ENCODE measurements at regions not wholly inside any gene's neighbourhood (a gene's known extent, or its start where the extent isn't known, plus 50 kb on each side); places are given as distances from the start of the nearest gene placed in this dataset.

DNA sequence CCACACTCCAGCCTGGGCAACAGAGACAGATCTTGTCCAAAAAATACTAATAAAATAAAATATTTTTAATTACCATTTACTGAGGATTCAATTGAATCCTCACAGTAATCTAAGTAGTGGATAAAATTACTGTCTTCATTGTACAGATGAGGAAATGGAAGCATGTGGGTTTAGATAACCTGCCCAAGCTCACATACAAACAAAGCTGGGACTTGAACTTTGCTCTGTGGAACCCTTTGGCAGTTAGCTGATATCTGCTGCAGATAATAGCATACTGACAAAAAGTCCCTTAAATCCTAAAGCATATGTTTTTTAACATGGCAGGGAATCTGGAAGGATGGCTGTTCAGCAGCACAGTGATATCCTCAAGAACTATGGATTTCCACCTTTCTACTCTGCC lies 130.9 kb upstream of the MROH9 start:
- no peaks in the 10 kb centered on the region for H3K36me3 ChIP-seq (ENCODE audit: control insufficient read depth in 2 of 2, insufficient read depth in 1 of 2, low read length in 2 of 2)
- no peaks in the 10 kb centered on the region for H3K4me1 ChIP-seq (ENCODE audit: control insufficient read depth, insufficient read depth, low read length)
- CTCF ChIA-PET = interaction anchor here (0.6 kb wide), 1 partner anchor 1030 kb away, joined by 5 read pairs; no protein-coding TSS in a partner anchor
- no peak overlapping the region for H3K4me3 ChIP-seq (ENCODE audit: low read depth, low read length)
- no peak for TF ChIP-seq SCRT1 (tag by site-specific recombination; IDR thresholded peaks at IDR 0.05; ENCODE audit: borderline replicate concordance)
- no peak for TF ChIP-seq ZBTB20 (tag by site-specific recombination; IDR thresholded peaks at IDR 0.05)
- TF ChIP-seq, protein P1, sequence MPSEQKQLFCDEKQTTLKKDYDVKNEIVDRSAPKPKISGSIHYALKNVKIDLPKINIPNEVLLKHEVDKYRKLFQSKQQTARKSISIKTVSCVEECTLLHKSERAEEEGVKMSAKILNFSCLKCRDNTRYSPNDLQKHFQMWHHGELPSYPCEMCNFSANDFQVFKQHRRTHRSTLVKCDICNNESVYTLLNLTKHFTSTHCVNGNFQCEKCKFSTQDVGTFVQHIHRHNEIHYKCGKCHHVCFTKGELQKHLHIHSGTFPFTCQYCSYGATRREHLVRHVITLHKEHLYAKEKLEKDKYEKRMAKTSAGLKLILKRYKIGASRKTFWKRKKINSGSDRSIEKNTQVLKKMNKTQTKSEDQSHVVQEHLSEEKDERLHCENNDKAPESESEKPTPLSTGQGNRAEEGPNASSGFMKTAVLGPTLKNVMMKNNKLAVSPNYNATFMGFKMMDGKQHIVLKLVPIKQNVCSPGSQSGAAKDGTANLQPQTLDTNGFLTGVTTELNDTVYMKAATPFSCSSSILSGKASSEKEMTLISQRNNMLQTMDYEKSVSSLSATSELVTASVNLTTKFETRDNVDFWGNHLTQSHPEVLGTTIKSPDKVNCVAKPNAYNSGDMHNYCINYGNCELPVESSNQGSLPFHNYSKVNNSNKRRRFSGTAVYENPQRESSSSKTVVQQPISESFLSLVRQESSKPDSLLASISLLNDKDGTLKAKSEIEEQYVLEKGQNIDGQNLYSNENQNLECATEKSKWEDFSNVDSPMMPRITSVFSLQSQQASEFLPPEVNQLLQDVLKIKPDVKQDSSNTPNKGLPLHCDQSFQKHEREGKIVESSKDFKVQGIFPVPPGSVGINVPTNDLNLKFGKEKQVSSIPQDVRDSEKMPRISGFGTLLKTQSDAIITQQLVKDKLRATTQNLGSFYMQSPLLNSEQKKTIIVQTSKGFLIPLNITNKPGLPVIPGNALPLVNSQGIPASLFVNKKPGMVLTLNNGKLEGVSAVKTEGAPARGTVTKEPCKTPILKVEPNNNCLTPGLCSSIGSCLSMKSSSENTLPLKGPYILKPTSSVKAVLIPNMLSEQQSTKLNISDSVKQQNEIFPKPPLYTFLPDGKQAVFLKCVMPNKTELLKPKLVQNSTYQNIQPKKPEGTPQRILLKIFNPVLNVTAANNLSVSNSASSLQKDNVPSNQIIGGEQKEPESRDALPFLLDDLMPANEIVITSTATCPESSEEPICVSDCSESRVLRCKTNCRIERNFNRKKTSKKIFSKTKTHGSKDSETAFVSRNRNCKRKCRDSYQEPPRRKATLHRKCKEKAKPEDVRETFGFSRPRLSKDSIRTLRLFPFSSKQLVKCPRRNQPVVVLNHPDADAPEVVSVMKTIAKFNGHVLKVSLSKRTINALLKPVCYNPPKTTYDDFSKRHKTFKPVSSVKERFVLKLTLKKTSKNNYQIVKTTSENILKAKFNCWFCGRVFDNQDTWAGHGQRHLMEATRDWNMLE (tag by site-specific recombination; conservative IDR thresholded peaks at IDR 0.05; ENCODE audit: low read depth) = no peak
- no peak for TF ChIP-seq ZNF473 (tag by site-specific recombination; IDR thresholded peaks at IDR 0.05)
- no peak for TF ChIP-seq ZNF621 (tag by site-specific recombination; IDR thresholded peaks at IDR 0.05)
- no peak for TF ChIP-seq ZNF324 (tag by site-specific recombination; IDR thresholded peaks at IDR 0.05)
- TF ChIP-seq OSR2 (tag by site-specific recombination; IDR thresholded peaks at IDR 0.05) = no peak
- no peak for TF ChIP-seq ZNF423 (tag by site-specific recombination; IDR thresholded peaks at IDR 0.05)
- no peak for TF ChIP-seq ZNF311 (tag by site-specific recombination; IDR thresholded peaks at IDR 0.05; ENCODE audit: borderline replicate concordance)
- TF ChIP-seq ZNF707 (tag by site-specific recombination; IDR thresholded peaks at IDR 0.05) = no peak
- TF ChIP-seq, protein P2, sequence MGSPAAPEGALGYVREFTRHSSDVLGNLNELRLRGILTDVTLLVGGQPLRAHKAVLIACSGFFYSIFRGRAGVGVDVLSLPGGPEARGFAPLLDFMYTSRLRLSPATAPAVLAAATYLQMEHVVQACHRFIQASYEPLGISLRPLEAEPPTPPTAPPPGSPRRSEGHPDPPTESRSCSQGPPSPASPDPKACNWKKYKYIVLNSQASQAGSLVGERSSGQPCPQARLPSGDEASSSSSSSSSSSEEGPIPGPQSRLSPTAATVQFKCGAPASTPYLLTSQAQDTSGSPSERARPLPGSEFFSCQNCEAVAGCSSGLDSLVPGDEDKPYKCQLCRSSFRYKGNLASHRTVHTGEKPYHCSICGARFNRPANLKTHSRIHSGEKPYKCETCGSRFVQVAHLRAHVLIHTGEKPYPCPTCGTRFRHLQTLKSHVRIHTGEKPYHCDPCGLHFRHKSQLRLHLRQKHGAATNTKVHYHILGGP (tag by site-specific recombination; IDR thresholded peaks at IDR 0.05) = no peak
- no peak for TF ChIP-seq ZNF768 (tag by site-specific recombination; IDR thresholded peaks at IDR 0.05)
- no peak overlapping the region for H3K27ac ChIP-seq (ENCODE audit: extremely low read depth, low read depth, low read length)
- no peaks in the 10 kb centered on the region for H3K9me3 ChIP-seq (ENCODE audit: control insufficient read depth, insufficient read depth, low read depth, low read length)
- POLR2A ChIA-PET = no interaction called here

DNA sequence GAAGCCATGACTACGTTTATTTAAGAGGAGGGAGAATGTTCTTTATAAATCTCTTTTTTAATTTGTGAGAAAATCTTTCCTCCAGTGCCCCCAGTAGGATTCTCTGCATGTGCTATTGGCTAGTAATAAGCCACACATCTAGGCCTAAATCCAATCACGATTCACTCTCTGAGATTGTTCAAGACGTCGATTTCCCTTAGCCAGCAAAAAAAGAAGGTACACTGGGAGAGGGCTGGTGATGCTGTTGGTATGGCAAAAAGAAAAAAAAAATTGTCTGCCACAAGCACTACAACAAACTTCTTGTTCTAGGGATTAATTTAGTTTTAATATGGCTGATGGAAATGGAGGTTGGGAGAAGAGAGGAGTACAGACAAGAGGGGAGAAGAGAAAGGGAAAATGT lies 130.5 kb upstream of the MROH9 start:
- no peak overlapping the region for H3K27ac ChIP-seq (ENCODE audit: extremely low read depth, low read depth, low read length)

DNA sequence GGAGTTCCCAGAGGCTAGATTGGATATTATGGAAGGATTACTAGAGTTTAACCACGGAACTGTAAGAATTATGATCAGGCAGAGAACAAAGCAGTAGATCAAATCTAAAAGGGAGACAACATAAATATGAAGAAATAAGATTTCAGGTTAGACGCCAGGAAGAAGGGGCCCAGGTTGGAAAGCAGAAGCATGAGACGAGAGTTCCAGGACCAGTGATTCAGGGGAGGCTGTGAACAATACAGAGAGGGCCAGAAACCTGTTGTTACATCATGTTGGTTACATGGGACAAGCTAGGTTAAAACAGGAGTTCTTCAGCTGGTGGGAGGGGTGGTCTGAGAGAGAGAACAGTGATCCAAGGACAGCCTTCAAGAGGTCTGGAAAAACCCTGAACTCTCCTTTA lies 128.4 kb upstream of the MROH9 start:
- H3K36me3 ChIP-seq (ENCODE audit: control insufficient read depth in 2 of 2, insufficient read depth in 1 of 2, low read length in 2 of 2) = no peaks in the 10 kb centered on the region
- no peaks in the 10 kb centered on the region for H3K4me1 ChIP-seq (ENCODE audit: control insufficient read depth, insufficient read depth, low read length)
- CTCF ChIA-PET = no interaction called here
- POLR2A ChIA-PET = no interaction called here
- H3K27ac ChIP-seq (ENCODE audit: extremely low read depth, low read depth, low read length) = no peak overlapping the region
- H3K4me3 ChIP-seq (ENCODE audit: low read depth, low read length) = no peak overlapping the region
- H3K9me3 ChIP-seq (ENCODE audit: control insufficient read depth, insufficient read depth, low read depth, low read length) = no peaks in the 10 kb centered on the region
- TF ChIP-seq ZNF214 (tag by site-specific recombination; IDR thresholded peaks at IDR 0.05; ENCODE audit: borderline replicate concordance) (no peak), ZNF561 (tag by site-specific recombination; IDR thresholded peaks at IDR 0.05; ENCODE audit: borderline replicate concordance) (no peak), ZNF10 (tag by site-specific recombination; IDR thresholded peaks at IDR 0.05) (no peak), ZNF112 (tag by site-specific recombination; IDR thresholded peaks at IDR 0.05) (no peak)
- TF ChIP-seq, protein P3, sequence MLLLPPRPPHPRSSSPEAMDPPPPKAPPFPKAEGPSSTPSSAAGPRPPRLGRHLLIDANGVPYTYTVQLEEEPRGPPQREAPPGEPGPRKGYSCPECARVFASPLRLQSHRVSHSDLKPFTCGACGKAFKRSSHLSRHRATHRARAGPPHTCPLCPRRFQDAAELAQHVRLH (tag by site-specific recombination; IDR thresholded peaks at IDR 0.05) = no peak
- TF ChIP-seq, protein P4, sequence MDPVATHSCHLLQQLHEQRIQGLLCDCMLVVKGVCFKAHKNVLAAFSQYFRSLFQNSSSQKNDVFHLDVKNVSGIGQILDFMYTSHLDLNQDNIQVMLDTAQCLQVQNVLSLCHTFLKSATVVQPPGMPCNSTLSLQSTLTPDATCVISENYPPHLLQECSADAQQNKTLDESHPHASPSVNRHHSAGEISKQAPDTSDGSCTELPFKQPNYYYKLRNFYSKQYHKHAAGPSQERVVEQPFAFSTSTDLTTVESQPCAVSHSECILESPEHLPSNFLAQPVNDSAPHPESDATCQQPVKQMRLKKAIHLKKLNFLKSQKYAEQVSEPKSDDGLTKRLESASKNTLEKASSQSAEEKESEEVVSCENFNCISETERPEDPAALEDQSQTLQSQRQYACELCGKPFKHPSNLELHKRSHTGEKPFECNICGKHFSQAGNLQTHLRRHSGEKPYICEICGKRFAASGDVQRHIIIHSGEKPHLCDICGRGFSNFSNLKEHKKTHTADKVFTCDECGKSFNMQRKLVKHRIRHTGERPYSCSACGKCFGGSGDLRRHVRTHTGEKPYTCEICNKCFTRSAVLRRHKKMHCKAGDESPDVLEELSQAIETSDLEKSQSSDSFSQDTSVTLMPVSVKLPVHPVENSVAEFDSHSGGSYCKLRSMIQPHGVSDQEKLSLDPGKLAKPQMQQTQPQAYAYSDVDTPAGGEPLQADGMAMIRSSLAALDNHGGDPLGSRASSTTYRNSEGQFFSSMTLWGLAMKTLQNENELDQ (tag by site-specific recombination; IDR thresholded peaks at IDR 0.05; ENCODE audit: low read depth) = no peak
- TF ChIP-seq, protein P5, sequence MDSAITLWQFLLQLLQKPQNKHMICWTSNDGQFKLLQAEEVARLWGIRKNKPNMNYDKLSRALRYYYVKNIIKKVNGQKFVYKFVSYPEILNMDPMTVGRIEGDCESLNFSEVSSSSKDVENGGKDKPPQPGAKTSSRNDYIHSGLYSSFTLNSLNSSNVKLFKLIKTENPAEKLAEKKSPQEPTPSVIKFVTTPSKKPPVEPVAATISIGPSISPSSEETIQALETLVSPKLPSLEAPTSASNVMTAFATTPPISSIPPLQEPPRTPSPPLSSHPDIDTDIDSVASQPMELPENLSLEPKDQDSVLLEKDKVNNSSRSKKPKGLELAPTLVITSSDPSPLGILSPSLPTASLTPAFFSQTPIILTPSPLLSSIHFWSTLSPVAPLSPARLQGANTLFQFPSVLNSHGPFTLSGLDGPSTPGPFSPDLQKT (IDR thresholded peaks at IDR 0.05; ENCODE audit: borderline replicate concordance, low read depth, low read length) = no peak

More for the DNA sequence above, 130.5 kb upstream of the MROH9 start:
- ChIA-PET CTCF (interaction anchor here (0.6 kb wide), 1 partner anchor 1031 kb away, joined by 5 read pairs; no protein-coding TSS in a partner anchor), POLR2A (no interaction called here)
- Histone ChIP-seq H3K4me3 (ENCODE audit: low read depth, low read length) (no peak overlapping the region), H3K9me3 (ENCODE audit: control insufficient read depth, insufficient read depth, low read depth, low read length) (no peaks in the 10 kb centered on the region), H3K4me1 (ENCODE audit: control insufficient read depth, insufficient read depth, low read length) (no peaks in the 10 kb centered on the region), H3K36me3 (ENCODE audit: control insufficient read depth in 2 of 2, insufficient read depth in 1 of 2, low read length in 2 of 2) (no peaks in the 10 kb centered on the region)
- no peak for TF ChIP-seq ZNF561 (tag by site-specific recombination; IDR thresholded peaks at IDR 0.05; ENCODE audit: borderline replicate concordance)
- TF ChIP-seq ZNF354C (tag by site-specific recombination; IDR thresholded peaks at IDR 0.05; ENCODE audit: borderline replicate concordance, low read depth) = no peak
- TF ChIP-seq, protein P6, sequence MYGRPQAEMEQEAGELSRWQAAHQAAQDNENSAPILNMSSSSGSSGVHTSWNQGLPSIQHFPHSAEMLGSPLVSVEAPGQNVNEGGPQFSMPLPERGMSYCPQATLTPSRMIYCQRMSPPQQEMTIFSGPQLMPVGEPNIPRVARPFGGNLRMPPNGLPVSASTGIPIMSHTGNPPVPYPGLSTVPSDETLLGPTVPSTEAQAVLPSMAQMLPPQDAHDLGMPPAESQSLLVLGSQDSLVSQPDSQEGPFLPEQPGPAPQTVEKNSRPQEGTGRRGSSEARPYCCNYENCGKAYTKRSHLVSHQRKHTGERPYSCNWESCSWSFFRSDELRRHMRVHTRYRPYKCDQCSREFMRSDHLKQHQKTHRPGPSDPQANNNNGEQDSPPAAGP (tag by site-specific recombination; IDR thresholded peaks at IDR 0.05) = no peak

Measured in HEK293 (cell line).